Testis (tissue), 2 donors: ENCODE measurements at regions not wholly inside any gene's neighbourhood (a gene's known extent, or its start where the extent isn't known, plus 50 kb on each side); places are given as distances from the start of the nearest gene placed in this dataset.

Source experiments
- DNase-seq: peaks from one replicate; pipeline ENCODE4 v3.0.0-alpha.2; 2019
- H3K27ac ChIP-seq, 2 donors: fragments of 200-600 bp; sonication (generic); one replicate each; pipeline ENCODE4 v1.5.1; 2019
- H3K27me3 ChIP-seq: fragments of 200-600 bp; sonication (generic); one replicate; pipeline ENCODE4 v1.5.1; 2019
- H3K36me3 ChIP-seq: fragments of 200-600 bp; sonication (generic); one replicate; pipeline ENCODE4 v1.5.1; 2017; ENCODE audit warnings: low read depth; ENCODE audit errors: missing control alignments
- H3K4me1 ChIP-seq: fragments of 200-600 bp; sonication (generic); one replicate; pipeline ENCODE4 v1.5.1; 2019
- H3K4me3 ChIP-seq, 2 donors: fragments of 200-600 bp; sonication (generic); one replicate each; pipeline ENCODE4 v1.5.1; 2017 to 2019
- H3K9me3 ChIP-seq: fragments of 200-600 bp; sonication (generic); one replicate; pipeline ENCODE4 v1.5.1; 2017
- POLR2A ChIP-seq: fragments of 450-650 bp; IDR thresholded peaks from one replicate; pipeline ENCODE4 v1.6.1; 2017; ENCODE audit warnings: antibody characterized with exemption, mild to moderate bottlenecking, moderate library complexity
- WGBS, 2 donors: methylation state at CpG; one replicate each; pipeline ENCODE4 v1.1.5; 2018; 5-methylcytosine and 5-hydroxymethylcytosine counted together
- intact Hi-C: fragments of 100-400 bp; cut with DNase I; formaldehyde crosslinking; loops from one replicate; pipeline ENCODE4 v1.15.1; 2023; ENCODE audit warnings: low total_unique reads
- TF ChIP-seq, protein P1 (sequence below), 3 experiments: fragments of 450-650 bp in 2 of 3; fragments of 200-600 bp in 1 of 3; sonication (generic) in 1 of 3; IDR thresholded peaks; one replicate each; pipeline ENCODE4 v1.5.1; 2016 to 2019; ENCODE audit warnings: antibody characterized with exemption in 3 of 3, mild to moderate bottlenecking in 2 of 3, moderate library complexity in 1 of 3

DNA sequence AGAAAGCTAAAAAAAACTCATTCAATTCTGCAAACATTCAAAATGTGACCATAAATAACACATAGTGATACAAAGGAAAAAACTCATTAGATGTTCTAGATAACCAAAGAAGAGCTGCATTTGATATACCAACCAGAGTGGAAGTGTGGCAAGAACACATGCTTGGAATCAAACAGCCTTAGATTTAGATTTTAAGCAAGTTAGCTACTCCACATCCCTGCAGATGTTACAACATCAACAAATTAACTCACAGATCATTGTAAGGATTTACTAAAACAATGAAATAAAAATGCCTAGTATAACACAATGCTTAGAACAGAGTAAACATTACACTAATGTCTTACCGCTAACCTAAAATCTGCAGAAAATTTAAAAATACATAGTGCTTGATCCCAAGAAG lies 114.0 kb upstream of the AKIP1 start:
- H3K27ac ChIP-seq: no peak overlapping the region
- no peaks in the 10 kb centered on the region for H3K36me3 ChIP-seq
- 0 to 49% methylated on average over 1 of the region's 1 CpG for WGBS, 2 donors
- no peaks in the 10 kb centered on the region for H3K9me3 ChIP-seq
- intact Hi-C loops: no loop called here
- TF ChIP-seq, protein P1, sequence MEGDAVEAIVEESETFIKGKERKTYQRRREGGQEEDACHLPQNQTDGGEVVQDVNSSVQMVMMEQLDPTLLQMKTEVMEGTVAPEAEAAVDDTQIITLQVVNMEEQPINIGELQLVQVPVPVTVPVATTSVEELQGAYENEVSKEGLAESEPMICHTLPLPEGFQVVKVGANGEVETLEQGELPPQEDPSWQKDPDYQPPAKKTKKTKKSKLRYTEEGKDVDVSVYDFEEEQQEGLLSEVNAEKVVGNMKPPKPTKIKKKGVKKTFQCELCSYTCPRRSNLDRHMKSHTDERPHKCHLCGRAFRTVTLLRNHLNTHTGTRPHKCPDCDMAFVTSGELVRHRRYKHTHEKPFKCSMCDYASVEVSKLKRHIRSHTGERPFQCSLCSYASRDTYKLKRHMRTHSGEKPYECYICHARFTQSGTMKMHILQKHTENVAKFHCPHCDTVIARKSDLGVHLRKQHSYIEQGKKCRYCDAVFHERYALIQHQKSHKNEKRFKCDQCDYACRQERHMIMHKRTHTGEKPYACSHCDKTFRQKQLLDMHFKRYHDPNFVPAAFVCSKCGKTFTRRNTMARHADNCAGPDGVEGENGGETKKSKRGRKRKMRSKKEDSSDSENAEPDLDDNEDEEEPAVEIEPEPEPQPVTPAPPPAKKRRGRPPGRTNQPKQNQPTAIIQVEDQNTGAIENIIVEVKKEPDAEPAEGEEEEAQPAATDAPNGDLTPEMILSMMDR (IDR thresholded peaks at IDR 0.05): no peak
- TF ChIP-seq POLR2A: no peak
- no peak for DNase-seq
- H3K4me3 ChIP-seq: no peak overlapping the region
- peaks cover 47% of the 10 kb centered on the region for H3K4me1 ChIP-seq
- no peaks in the 10 kb centered on the region for H3K27me3 ChIP-seq

- intact Hi-C loops: no loop called here
- peak overlapping the region; percentile 59 to 82 for H3K27ac ChIP-seq
- no peaks in the 10 kb centered on the region for H3K27me3 ChIP-seq
- no peaks in the 10 kb centered on the region for H3K9me3 ChIP-seq
- H3K4me1 ChIP-seq: peaks cover 58% of the 10 kb centered on the region
- no peak overlapping the region for H3K4me3 ChIP-seq
- TF ChIP-seq, protein P1 (IDR thresholded peaks at IDR 0.05): no peak
- no peak for TF ChIP-seq POLR2A
- WGBS, 2 donors: 59 to 74% methylated on average over 2 of the region's 2 CpGs
- no peaks in the 10 kb centered on the region for H3K36me3 ChIP-seq
- no peak for DNase-seq
These were observed 111.7 kb upstream of the AKIP1 start for GRCh38 chr11:8799273-8799672.

- WGBS, 2 donors: 0 to 21% methylated on average over 1 of the region's 1 CpG
- DNase-seq: no peak
- no peak for TF ChIP-seq POLR2A
- TF ChIP-seq, protein P1 (IDR thresholded peaks at IDR 0.05): no peak
- H3K9me3 ChIP-seq: no peaks in the 10 kb centered on the region
- no peaks in the 10 kb centered on the region for H3K27me3 ChIP-seq
- H3K4me3 ChIP-seq: no peak overlapping the region
- peak overlapping the region; percentile 59 to 82 for H3K27ac ChIP-seq
- H3K4me1 ChIP-seq: peaks cover 61% of the 10 kb centered on the region
- intact Hi-C loops: loop anchor here (10.0 kb wide), 1 partner anchor 76 kb away; no protein-coding TSS in a partner anchor
- no peaks in the 10 kb centered on the region for H3K36me3 ChIP-seq
These were observed 110.4 kb upstream of the AKIP1 start for GRCh38 chr11:8800520-8801110.

- Histone ChIP-seq H3K36me3 (no peaks in the 10 kb centered on the region), H3K27me3 (no peaks in the 10 kb centered on the region), H3K4me3 (no peak overlapping the region), H3K27ac (peak overlapping the region; percentile 59 to 82), H3K4me1 (peaks cover 66% of the 10 kb centered on the region), H3K9me3 (no peaks in the 10 kb centered on the region)
- intact Hi-C loops: loop anchor here (10.0 kb wide), 1 partner anchor 76 kb away; no protein-coding TSS in a partner anchor
- DNase-seq: no peak
- TF ChIP-seq, protein P1 (IDR thresholded peaks at IDR 0.05): no peak
- no peak for TF ChIP-seq POLR2A
- WGBS, 2 donors: 84 to 91% methylated on average over 9 of the region's 9 CpGs
These were observed 109.9 kb upstream of the AKIP1 start for GRCh38 chr11:8801121-8801520.

GRCh38 chr11:8802251-8802650 lies 108.7 kb upstream of the AKIP1 start:
- Histone ChIP-seq H3K27me3 (no peaks in the 10 kb centered on the region), H3K27ac (peak overlapping the region in 1 of 2 donors; percentile 46), H3K4me1 (peaks cover 77% of the 10 kb centered on the region), H3K36me3 (no peaks in the 10 kb centered on the region), H3K9me3 (no peaks in the 10 kb centered on the region), H3K4me3 (no peak overlapping the region)
- TF ChIP-seq, protein P1 (IDR thresholded peaks at IDR 0.05): no peak
- no peak for TF ChIP-seq POLR2A
- 55 to 74% methylated on average over 5 of the region's 5 CpGs for WGBS, 2 donors
- DNase-seq: no peak
- intact Hi-C loops: loop anchor here (10.0 kb wide), 1 partner anchor 77 kb away; no protein-coding TSS in a partner anchor
